Stimulated activated naive B cell treated with anti-CD40 and anti-IgM and Interleukin-4, amounts not matched to agents 10 μg/mL and 1 μg/mL and 100 μg/mL, for 72 hours (primary cell): ENCODE measurements at regions not wholly inside any gene's neighbourhood (a gene's known extent, or its start where the extent isn't known, plus 50 kb on each side); places are given as distances from the start of the nearest gene placed in this dataset.
"Not testable (repeated sequence)": the region's sequence is repeated elsewhere in the genome, so short reads cannot be mapped to it uniquely, and the experiment has no call there.

Experiments
- ATAC-seq, 2 donors: fragments of 150-1000 bp; cut with Tn5 transposase; replicated peaks; 2 replicates each; pipeline ENCODE4 v1.10.0; 2021; ENCODE audit warnings: moderate library complexity in 1 of 2
- DNase-seq: peaks from one replicate; pipeline ENCODE4 v3.0.0; 2021
- H3K27ac Mint-ChIP-seq: one replicate; pipeline ENCODE4 v1.8.0; 2022; ENCODE audit warnings: mild to moderate bottlenecking, mixed read lengths
- H3K27me3 Mint-ChIP-seq, 2 donors: one replicate each; pipeline ENCODE4 v1.8.0; 2022; ENCODE audit warnings: mixed read lengths in 2 of 2
- H3K36me3 Mint-ChIP-seq, 2 donors: one replicate each; pipeline ENCODE4 v1.8.0; 2022; ENCODE audit warnings: mixed read lengths in 2 of 2, mild to moderate bottlenecking in 1 of 2
- H3K4me1 Mint-ChIP-seq, 2 donors: one replicate each; pipeline ENCODE4 v1.8.0; 2022; ENCODE audit warnings: mixed read lengths in 2 of 2, mild to moderate bottlenecking in 1 of 2
- H3K4me3 Mint-ChIP-seq, 2 donors: one replicate each; pipeline ENCODE4 v1.8.0; 2022; ENCODE audit warnings: mild to moderate bottlenecking in 2 of 2, mixed read lengths in 2 of 2, moderate library complexity in 1 of 2
- H3K9me3 Mint-ChIP-seq, 2 donors: one replicate each; pipeline ENCODE4 v1.8.0; 2022; ENCODE audit warnings: mixed read lengths in 2 of 2, mild to moderate bottlenecking in 1 of 2

GRCh38 chr20:55097621-55098020, 622.2 kb downstream of the DOK5 start:
- H3K36me3 Mint-ChIP-seq, result no peaks in the 10 kb centered on the region
- DNase-seq, result no peak

GRCh38 chr20:55095745-55096400, 620.5 kb downstream of the DOK5 start:
- Mint-ChIP-seq H3K9me3 (peaks cover 0 to 6% of the 10 kb centered on the region in 2 donors), H3K4me1 (no peaks in the 10 kb centered on the region), H3K36me3 (no peaks in the 10 kb centered on the region), H3K4me3 (no peak overlapping the region), H3K27ac (no peak overlapping the region), H3K27me3 (no peaks in the 10 kb centered on the region)
- DNase-seq (no peak), ATAC-seq (no peak)

More at GRCh38 chr20:55097621-55098020, 622.2 kb downstream of the DOK5 start:
- Mint-ChIP-seq H3K4me1 (no peaks in the 10 kb centered on the region), H3K27ac (no peak overlapping the region), H3K9me3 (peaks cover 0 to 8% of the 10 kb centered on the region in 2 donors), H3K4me3 (no peak overlapping the region), H3K27me3 (no peaks in the 10 kb centered on the region)
- ATAC-seq, result no peak

GRCh38 chr20:55094353-55094861, 619.0 kb downstream of the DOK5 start:
- Mint-ChIP-seq H3K27me3 (no peaks in the 10 kb centered on the region), H3K4me3 (no peak overlapping the region), H3K4me1 (no peaks in the 10 kb centered on the region), H3K36me3 (no peaks in the 10 kb centered on the region), H3K9me3 (peaks cover 0 to 6% of the 10 kb centered on the region in 2 donors), H3K27ac (no peak overlapping the region)
- DNase-seq, result no peak
- no peak for ATAC-seq

- Mint-ChIP-seq H3K9me3 (peaks cover 0 to 8% of the 10 kb centered on the region in 2 donors), H3K27me3 (no peaks in the 10 kb centered on the region), H3K4me3 (no peak overlapping the region), H3K36me3 (no peaks in the 10 kb centered on the region), H3K4me1 (no peaks in the 10 kb centered on the region), H3K27ac (no peak overlapping the region)
- ATAC-seq, result no peak
- no peak for DNase-seq
Observed at GRCh38 chr20:55090286-55090685, 614.9 kb downstream of the DOK5 start.

- no peak for ATAC-seq
- no peak overlapping the region for H3K4me3 Mint-ChIP-seq
- no peak for DNase-seq
- H3K36me3 Mint-ChIP-seq, result no peaks in the 10 kb centered on the region
- H3K9me3 Mint-ChIP-seq, result peaks cover 3 to 4% of the 10 kb centered on the region in 2 donors
- H3K27me3 Mint-ChIP-seq, result no peaks in the 10 kb centered on the region
- H3K4me1 Mint-ChIP-seq, result no peaks in the 10 kb centered on the region
- H3K27ac Mint-ChIP-seq, result no peak overlapping the region
Observed at GRCh38 chr20:55086421-55086820, 611.0 kb downstream of the DOK5 start.

- H3K4me3 Mint-ChIP-seq, result no peak overlapping the region
- DNase-seq (no peak), ATAC-seq (no peak)
- H3K27me3 Mint-ChIP-seq, result no peaks in the 10 kb centered on the region
- H3K36me3 Mint-ChIP-seq, result no peaks in the 10 kb centered on the region
- H3K9me3 Mint-ChIP-seq, result peaks cover 7 to 12% of the 10 kb centered on the region in 2 donors
- no peaks in the 10 kb centered on the region for H3K4me1 Mint-ChIP-seq
- H3K27ac Mint-ChIP-seq, result no peak overlapping the region
Observed at GRCh38 chr20:55079917-55080316, 604.5 kb downstream of the DOK5 start.

GRCh38 chr20:55074266-55074840, 599.0 kb downstream of the DOK5 start:
- H3K9me3 Mint-ChIP-seq, result peaks cover 9 to 13% of the 10 kb centered on the region in 2 donors
- not testable (repeated sequence) for H3K27me3 Mint-ChIP-seq, H3K36me3 Mint-ChIP-seq, H3K4me1 Mint-ChIP-seq, H3K27ac Mint-ChIP-seq, ATAC-seq, DNase-seq, H3K4me3 Mint-ChIP-seq

GRCh38 chr20:55070001-55070400, 594.6 kb downstream of the DOK5 start:
- Mint-ChIP-seq H3K4me1 (no peaks in the 10 kb centered on the region), H3K9me3 (peaks cover 14 to 17% of the 10 kb centered on the region in 2 donors), H3K27me3 (no peaks in the 10 kb centered on the region), H3K4me3 (no peak overlapping the region), H3K27ac (no peak overlapping the region), H3K36me3 (no peaks in the 10 kb centered on the region)
- ATAC-seq (no peak), DNase-seq (no peak)

- ATAC-seq (no peak), DNase-seq (no peak)
- Mint-ChIP-seq H3K36me3 (peaks cover 0 to 7% of the 10 kb centered on the region in 2 donors), H3K9me3 (peaks cover 22 to 27% of the 10 kb centered on the region in 2 donors), H3K4me1 (no peaks in the 10 kb centered on the region), H3K27me3 (no peaks in the 10 kb centered on the region), H3K4me3 (no peak overlapping the region), H3K27ac (no peak overlapping the region)
Observed at GRCh38 chr20:55067158-55067825, 591.9 kb downstream of the DOK5 start.

- no peak overlapping the region for H3K4me3 Mint-ChIP-seq
- ATAC-seq (no peak), DNase-seq (no peak)
- no peaks in the 10 kb centered on the region for H3K27me3 Mint-ChIP-seq
- H3K9me3 Mint-ChIP-seq, result peaks cover 6 to 12% of the 10 kb centered on the region in 2 donors
- H3K27ac Mint-ChIP-seq, result no peak overlapping the region
- H3K36me3 Mint-ChIP-seq, result no peaks in the 10 kb centered on the region
- no peaks in the 10 kb centered on the region for H3K4me1 Mint-ChIP-seq
Observed at GRCh38 chr20:55058938-55059337, 583.5 kb downstream of the DOK5 start.

GRCh38 chr20:55057779-55058415, 582.5 kb downstream of the DOK5 start:
- ATAC-seq, result no peak
- Mint-ChIP-seq H3K9me3 (peaks cover 2 to 4% of the 10 kb centered on the region in 2 donors), H3K27ac (no peak overlapping the region)

GRCh38 chr20:55054453-55054852, 579.1 kb downstream of the DOK5 start:
- H3K36me3 Mint-ChIP-seq, result no peaks in the 10 kb centered on the region
- H3K27ac Mint-ChIP-seq, result no peak overlapping the region
- DNase-seq, result no peak
- H3K9me3 Mint-ChIP-seq, result peaks cover 0 to 4% of the 10 kb centered on the region in 2 donors
- no peak for ATAC-seq
- H3K4me3 Mint-ChIP-seq, result no peak overlapping the region
- H3K27me3 Mint-ChIP-seq, result no peaks in the 10 kb centered on the region
- H3K4me1 Mint-ChIP-seq, result no peaks in the 10 kb centered on the region

More at GRCh38 chr20:55057779-55058415, 582.5 kb downstream of the DOK5 start:
- no peaks in the 10 kb centered on the region for H3K4me1 Mint-ChIP-seq
- no peaks in the 10 kb centered on the region for H3K36me3 Mint-ChIP-seq
- H3K27me3 Mint-ChIP-seq, result no peaks in the 10 kb centered on the region
- no peak overlapping the region for H3K4me3 Mint-ChIP-seq
- DNase-seq, result no peak

- H3K4me3 Mint-ChIP-seq, result no peak overlapping the region
- ATAC-seq (no peak), DNase-seq (no peak)
- no peaks in the 10 kb centered on the region for H3K27me3 Mint-ChIP-seq
- H3K9me3 Mint-ChIP-seq, result peaks cover 0 to 4% of the 10 kb centered on the region in 2 donors
- no peaks in the 10 kb centered on the region for H3K36me3 Mint-ChIP-seq
- no peak overlapping the region for H3K27ac Mint-ChIP-seq
- no peaks in the 10 kb centered on the region for H3K4me1 Mint-ChIP-seq
Observed at GRCh38 chr20:55053389-55053788, 578.0 kb downstream of the DOK5 start.

GRCh38 chr20:55052459-55052858, 577.1 kb downstream of the DOK5 start:
- Mint-ChIP-seq H3K36me3 (no peaks in the 10 kb centered on the region), H3K27me3 (no peaks in the 10 kb centered on the region), H3K9me3 (peaks cover 0 to 4% of the 10 kb centered on the region in 2 donors), H3K27ac (no peak overlapping the region), H3K4me3 (no peak overlapping the region), H3K4me1 (no peaks in the 10 kb centered on the region)
- DNase-seq (no peak), ATAC-seq (no peak)
